ENCODE measurements at regions not wholly inside any gene's neighbourhood (a gene's known extent, or its start where the extent isn't known, plus 50 kb on each side); places are given as distances from the start of the nearest gene placed in this dataset.

DNA sequence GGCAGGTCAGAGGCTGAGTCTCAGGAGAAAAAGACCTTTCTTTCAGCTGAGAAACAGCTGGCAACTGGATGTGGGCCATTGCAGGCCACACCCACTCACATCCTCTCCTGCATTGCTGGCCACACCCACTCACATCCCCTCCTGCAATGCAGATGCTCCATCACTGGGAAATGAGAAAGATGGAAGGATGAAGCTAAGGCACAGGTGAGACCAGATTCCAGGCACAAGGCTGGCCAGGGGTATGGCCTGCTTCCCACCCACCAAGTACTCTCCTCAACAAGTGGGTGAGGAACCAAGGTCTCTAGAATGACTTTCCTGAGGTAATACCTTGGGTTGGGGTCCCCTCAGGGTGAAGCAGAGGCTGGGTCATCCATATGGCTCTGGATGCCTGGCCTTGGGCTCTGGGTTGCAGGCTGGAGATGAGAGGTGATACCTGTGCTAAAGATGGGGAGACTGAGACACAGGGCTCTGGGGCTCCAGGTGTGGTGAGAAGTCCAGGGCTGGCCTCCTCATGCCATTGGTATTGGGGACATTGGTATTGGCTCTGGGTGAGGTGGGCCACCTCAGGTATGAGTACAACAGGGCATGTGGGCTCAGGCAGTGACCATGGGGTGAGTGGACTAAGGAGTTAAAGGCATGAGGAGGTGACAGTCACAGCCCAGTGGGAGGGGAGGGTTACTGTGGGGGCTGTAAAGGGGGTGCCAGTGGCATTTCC, 1726.8 kb downstream of the TP53TG3F start:
- TF ChIP-seq EZH2 (IDR thresholded peaks at IDR 0.05; ENCODE audit: insufficient read depth, poor library complexity, severe bottlenecking) (no peak), EZH2phosphoT487 (IDR thresholded peaks at IDR 0.05; ENCODE audit: insufficient read depth, low read depth) (no peak)

Measured in GM23248 (cell line).